Parathyroid adenoma (tissue), 2 donors: ENCODE measurements at regions not wholly inside any gene's neighbourhood (a gene's known extent, or its start where the extent isn't known, plus 50 kb on each side); places are given as distances from the start of the nearest gene placed in this dataset.
A peak's percentile ranks its signal among the peaks of the same experiment; 100 is the strongest.
"Not testable (repeated sequence)": the region's sequence is repeated elsewhere in the genome, so short reads cannot be mapped to it uniquely, and the experiment has no call there.

Experiments used
- H2AFZ ChIP-seq: fragments of 300-600 bp; sonication (generic); one replicate; pipeline ENCODE4 v1.7.0; 2017; ENCODE audit warnings: antibody characterized with exemption, mild to moderate bottlenecking
- H3K27ac ChIP-seq: fragments of 300-600 bp; sonication (generic); one replicate; pipeline ENCODE4 v1.7.0; 2017
- H3K27me3 ChIP-seq: fragments of 300-600 bp; sonication (generic); one replicate; pipeline ENCODE4 v1.7.0; 2017; ENCODE audit warnings: low read length; ENCODE audit not compliant: control insufficient read depth, insufficient read depth
- H3K36me3 ChIP-seq: fragments of 300-600 bp; sonication (generic); one replicate; pipeline ENCODE4 v1.7.0; 2017; ENCODE audit warnings: low read length; ENCODE audit not compliant: control insufficient read depth, insufficient read depth
- H3K4me1 ChIP-seq: fragments of 300-600 bp; sonication (generic); one replicate; pipeline ENCODE4 v1.7.0; 2017; ENCODE audit warnings: control low read depth
- H3K4me2 ChIP-seq: fragments of 300-600 bp; sonication (generic); one replicate; pipeline ENCODE4 v1.7.0; 2017; ENCODE audit warnings: low read length
- H3K4me3 ChIP-seq: fragments of 300-600 bp; sonication (generic); one replicate; pipeline ENCODE4 v1.7.0; 2017; ENCODE audit warnings: low read depth, low read length
- H3K79me2 ChIP-seq: fragments of 300-600 bp; sonication (generic); one replicate; pipeline ENCODE4 v1.7.0; 2017; ENCODE audit warnings: control low read depth
- H3K9ac ChIP-seq: fragments of 300-600 bp; sonication (generic); one replicate; pipeline ENCODE4 v1.7.0; 2017; ENCODE audit warnings: mild to moderate bottlenecking
- H3K9me3 ChIP-seq: fragments of 300-600 bp; sonication (generic); one replicate; pipeline ENCODE4 v1.7.0; 2017; ENCODE audit warnings: low read length; ENCODE audit not compliant: control insufficient read depth
- CTCF ChIP-seq: fragments of 300-600 bp; sonication (generic); IDR thresholded peaks from one replicate; pipeline ENCODE4 v1.7.0; 2017; ENCODE audit warnings: antibody characterized with exemption, mild to moderate bottlenecking
- donor health status: primary hyperparathyroidism.

- no peaks in the 10 kb centered on the region for H3K9me3 ChIP-seq
- H3K4me1 ChIP-seq: peaks cover 31% of the 10 kb centered on the region
- no peak overlapping the region for H3K4me2 ChIP-seq
- H3K36me3 ChIP-seq: no peaks in the 10 kb centered on the region
- H3K79me2 ChIP-seq: no peaks in the 10 kb centered on the region
- H2AFZ ChIP-seq: no peak overlapping the region
- peak overlapping the region; percentile 9 for H3K27ac ChIP-seq
- no peaks in the 10 kb centered on the region for H3K27me3 ChIP-seq
- H3K9ac ChIP-seq: no peak overlapping the region
- TF ChIP-seq CTCF: no peak
- no peak overlapping the region for H3K4me3 ChIP-seq
These were observed 166.7 kb downstream of the SLC38A4 start for GRCh38 chr12:46659032-46659650.

GRCh38 chr12:46657453-46658411, 168.1 kb downstream of the SLC38A4 start:
- Histone ChIP-seq H3K4me3 (no peak overlapping the region), H3K27me3 (no peaks in the 10 kb centered on the region), H3K36me3 (no peaks in the 10 kb centered on the region), H3K4me2 (no peak overlapping the region), H2AFZ (peak overlapping the region; percentile 7), H3K9me3 (no peaks in the 10 kb centered on the region), H3K27ac (peak overlapping the region; percentile 15), H3K79me2 (no peaks in the 10 kb centered on the region), H3K9ac (no peak overlapping the region), H3K4me1 (peaks cover 22% of the 10 kb centered on the region)
- no peak for TF ChIP-seq CTCF

- H3K27ac ChIP-seq, H3K9me3 ChIP-seq, H3K36me3 ChIP-seq, H3K79me2 ChIP-seq, H3K4me2 ChIP-seq, H3K4me3 ChIP-seq, H3K27me3 ChIP-seq, H3K9ac ChIP-seq, H2AFZ ChIP-seq: not testable (repeated sequence)
- H3K4me1 ChIP-seq: peaks cover 31% of the 10 kb centered on the region
These were observed 169.8 kb downstream of the SLC38A4 start for GRCh38 chr12:46655984-46656383.

- TF ChIP-seq CTCF: no peak
- no peaks in the 10 kb centered on the region for H3K36me3 ChIP-seq
- no peak overlapping the region for H3K27ac ChIP-seq
- H3K9ac ChIP-seq: no peak overlapping the region
- peaks cover 23% of the 10 kb centered on the region for H3K4me1 ChIP-seq
- H3K4me2 ChIP-seq: no peak overlapping the region
- H3K27me3 ChIP-seq: no peaks in the 10 kb centered on the region
- H3K79me2 ChIP-seq: no peaks in the 10 kb centered on the region
- H2AFZ ChIP-seq: no peak overlapping the region
- no peaks in the 10 kb centered on the region for H3K9me3 ChIP-seq
- no peak overlapping the region for H3K4me3 ChIP-seq
These were observed 172.5 kb downstream of the SLC38A4 start for GRCh38 chr12:46653311-46653710.

- Histone ChIP-seq H3K4me3 (no peak overlapping the region), H2AFZ (no peak overlapping the region), H3K9me3 (no peaks in the 10 kb centered on the region), H3K4me2 (no peak overlapping the region), H3K36me3 (no peaks in the 10 kb centered on the region), H3K79me2 (no peaks in the 10 kb centered on the region), H3K27ac (no peak overlapping the region), H3K9ac (no peak overlapping the region), H3K27me3 (no peaks in the 10 kb centered on the region), H3K4me1 (peaks cover 19% of the 10 kb centered on the region)
- TF ChIP-seq CTCF: no peak
These were observed 173.1 kb downstream of the SLC38A4 start for GRCh38 chr12:46652692-46653091.
